Activated CD4-positive, alpha-beta T cell treated with anti-CD3 and anti-CD28 coated beads, Interleukin-10, Interleukin-2, amounts not matched to agents 100 ng/mL and 50 ng/mL, durations not matched to agents 16 hours and 8 hours (primary cell): ENCODE measurements at regions not wholly inside any gene's neighbourhood (a gene's known extent, or its start where the extent isn't known, plus 50 kb on each side); places are given as distances from the start of the nearest gene placed in this dataset.

ENCODE experiments used
- DNase-seq: peaks from one replicate; pipeline ENCODE4 v3.0.0-alpha.2; 2020

- DNase-seq = no peak
Observed at GRCh38 chr12:115857160-115857920, 420.2 kb downstream of the MED13L start.

DNA sequence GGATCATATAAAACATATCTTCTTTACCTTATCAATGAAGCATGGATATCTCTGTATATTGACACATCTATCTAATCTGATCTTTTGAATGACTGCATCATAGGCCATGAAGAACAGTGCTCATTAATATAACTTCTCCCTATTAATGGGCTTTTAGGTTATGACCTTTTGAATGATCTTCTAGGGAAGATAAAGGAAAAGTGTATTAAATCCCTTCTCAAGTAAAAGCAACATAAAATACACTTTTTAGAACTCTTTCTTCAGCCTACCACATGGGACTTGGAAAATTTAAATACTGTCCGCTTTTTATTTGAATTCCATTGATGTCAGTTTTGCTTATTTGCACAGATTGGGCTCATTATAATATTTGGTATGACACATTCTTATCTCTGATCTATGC lies 425.4 kb downstream of the MED13L start:
- DNase-seq = no peak

- DNase-seq = no peak
Observed at GRCh38 chr12:115850957-115851356, 426.5 kb downstream of the MED13L start.

DNA sequence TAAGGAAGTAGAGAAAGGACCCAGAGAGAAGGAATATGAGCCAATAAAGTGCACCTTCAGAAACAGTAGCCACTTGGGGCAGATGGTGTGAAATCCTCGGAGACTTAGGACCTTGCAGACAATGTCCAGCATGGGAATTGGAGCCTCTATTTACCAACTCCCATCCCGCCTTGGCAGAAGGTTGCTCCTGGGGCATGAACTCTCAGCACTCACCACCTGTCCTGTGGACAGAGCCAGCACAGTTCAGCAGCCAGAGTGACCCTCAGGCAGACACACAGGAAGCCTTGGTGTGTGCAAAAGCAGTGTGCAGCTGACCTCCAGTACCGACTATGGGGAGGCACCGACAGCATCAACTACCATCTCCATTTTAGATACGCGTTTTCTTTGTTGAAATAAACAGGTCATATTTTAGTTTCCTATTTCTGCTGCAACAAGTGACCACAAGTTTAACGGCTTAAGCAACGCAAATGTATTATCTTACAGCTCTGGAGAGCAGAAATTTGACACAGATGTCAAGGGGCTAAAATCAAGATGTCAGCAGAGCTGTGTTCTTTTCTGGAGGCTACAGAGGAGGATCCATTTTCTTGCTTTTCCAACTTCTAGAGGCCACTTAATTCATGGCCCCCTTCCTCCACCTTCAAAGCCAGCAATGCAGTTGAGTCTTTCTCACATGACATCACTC lies 428.1 kb downstream of the MED13L start:
- no peak for DNase-seq

DNA sequence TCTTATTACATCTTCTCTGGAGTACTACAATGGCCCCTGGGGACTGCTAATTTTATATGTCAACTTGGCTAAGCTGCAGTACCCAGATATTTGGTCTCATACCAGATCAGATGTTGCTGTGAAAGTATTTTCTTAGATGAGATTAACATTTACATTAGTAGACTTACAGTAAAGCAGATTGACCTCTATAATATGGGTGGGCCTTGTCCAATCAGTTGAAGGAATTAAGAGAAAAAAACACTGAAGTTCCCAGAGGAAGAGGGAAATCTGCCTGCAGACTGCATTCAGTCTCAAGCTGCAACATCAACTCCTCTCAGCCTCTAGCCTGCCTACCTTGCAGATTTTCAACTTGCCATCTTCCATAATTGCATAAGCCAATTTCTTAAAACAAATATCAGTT lies 430.1 kb downstream of the MED13L start:
- DNase-seq = no peak

DNA sequence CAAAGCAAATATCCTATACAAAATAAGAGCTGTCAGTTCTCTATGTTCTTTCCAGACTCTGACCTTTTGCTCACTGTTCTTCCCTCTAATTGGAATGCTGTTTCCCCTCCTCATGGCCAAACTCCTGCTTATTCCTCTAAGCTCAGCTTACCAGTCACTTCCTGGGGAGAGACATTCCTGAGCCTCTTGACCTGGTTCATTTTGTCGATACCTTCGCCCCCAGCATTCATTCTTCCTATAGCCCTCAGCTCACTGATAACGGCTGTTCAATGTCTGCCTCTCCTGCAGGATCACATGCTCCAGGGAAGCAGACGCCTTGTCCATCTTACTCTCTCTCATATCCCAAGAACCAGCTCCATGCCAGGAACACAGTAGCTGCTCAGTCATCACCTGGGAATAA lies 431.0 kb downstream of the MED13L start:
- DNase-seq = no peak

DNA sequence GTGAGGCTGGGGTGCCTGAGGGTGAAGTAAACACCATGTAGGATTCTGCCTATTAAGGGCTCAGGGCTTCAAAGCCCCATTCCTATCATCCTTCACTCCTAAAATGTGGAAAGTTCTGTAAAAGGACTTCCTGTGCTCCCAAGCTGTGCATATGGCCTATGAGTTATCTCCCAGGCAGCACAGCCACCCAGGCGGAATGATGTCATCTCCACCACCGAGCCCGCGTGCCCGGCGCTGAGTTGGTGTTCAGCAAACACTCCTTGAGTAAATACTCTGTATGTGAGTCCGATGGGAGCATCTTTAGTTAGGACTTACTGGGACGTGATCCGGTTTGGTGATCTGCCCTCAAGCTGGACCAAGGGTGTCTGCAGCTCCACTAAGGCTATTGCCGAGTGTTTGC lies 437.3 kb downstream of the MED13L start:
- no peak for DNase-seq

DNA sequence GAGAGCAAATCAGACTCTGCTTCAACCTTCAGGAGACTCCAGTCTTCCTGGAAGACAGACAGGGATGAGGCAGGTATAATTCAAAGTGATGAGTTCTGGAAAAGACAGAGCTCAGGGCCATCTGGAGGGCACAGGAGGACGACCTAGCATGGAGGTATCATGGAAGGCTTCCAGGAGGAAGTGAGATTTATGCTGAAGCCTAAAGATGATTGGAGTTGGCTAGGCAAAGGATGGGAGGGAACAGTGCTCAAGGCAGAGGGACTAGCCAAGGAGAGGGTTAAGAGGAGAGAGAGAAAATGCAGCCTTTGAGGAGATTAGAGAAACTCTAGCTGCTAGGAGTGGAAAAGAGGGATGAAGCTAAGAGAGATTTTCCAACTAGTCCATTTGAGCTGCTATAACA lies 438.5 kb downstream of the MED13L start:
- no peak for DNase-seq

DNA sequence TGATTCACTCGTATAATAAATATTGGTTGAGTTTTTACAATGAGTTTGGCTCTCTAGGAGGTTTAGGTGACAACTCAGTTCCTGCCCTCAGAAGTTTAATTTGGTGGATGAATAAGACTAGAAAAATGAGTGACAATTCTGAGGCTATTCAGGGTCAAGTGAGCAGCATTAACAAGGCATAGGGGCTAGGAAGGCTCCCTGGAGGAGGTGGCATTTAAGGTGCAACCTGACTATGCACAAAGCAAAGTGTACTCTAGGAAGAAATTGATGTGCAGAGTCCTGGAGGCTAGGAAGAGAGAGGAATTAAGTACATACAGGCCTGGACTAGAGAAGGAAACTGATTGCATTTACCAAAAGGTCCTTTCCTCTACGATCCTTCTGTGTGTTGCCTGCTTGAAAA lies 440.3 kb downstream of the MED13L start:
- no peak for DNase-seq

- DNase-seq = no peak
Observed at GRCh38 chr12:115835445-115835844, 442.0 kb downstream of the MED13L start.

DNA sequence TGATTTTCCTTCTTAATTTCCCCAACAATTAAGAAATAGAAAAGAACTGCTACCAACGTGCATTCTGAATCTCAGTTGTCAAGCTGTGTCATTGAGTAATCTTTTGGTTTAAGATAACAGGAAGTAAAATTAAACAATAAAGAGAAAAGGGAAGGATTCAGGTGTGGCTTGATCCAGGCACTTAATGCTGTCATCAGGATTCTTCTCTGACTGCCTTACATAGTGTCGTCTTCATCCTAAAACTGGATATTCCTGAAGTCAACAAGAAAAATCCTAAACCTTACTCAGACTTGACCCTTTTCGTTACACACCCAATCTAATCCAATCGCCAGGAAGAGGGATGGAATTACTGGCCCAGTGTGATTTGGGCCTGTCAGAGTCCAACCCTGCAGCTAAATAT lies 443.8 kb downstream of the MED13L start:
- no peak for DNase-seq

GRCh38 chr12:115830633-115831032 lies 446.9 kb downstream of the MED13L start:
- no peak for DNase-seq

DNA sequence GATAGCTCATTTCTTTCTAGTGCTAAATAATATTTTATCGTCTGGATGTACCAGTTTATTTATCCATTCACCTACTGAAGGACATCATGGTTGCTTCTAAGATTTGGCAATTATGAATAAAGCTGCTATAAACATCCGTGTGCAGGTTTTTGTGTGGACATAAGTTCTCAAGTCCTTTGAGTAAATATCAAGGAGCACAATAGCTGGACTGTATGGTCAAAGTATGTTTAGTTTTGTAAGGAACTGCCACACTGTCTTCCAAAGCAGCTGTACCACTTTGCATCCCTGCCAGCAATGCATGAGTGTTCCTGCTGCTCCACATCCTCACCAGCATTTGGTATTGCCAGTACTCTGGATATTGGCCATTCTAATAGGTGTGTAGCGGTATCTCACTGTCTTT lies 447.4 kb downstream of the MED13L start:
- DNase-seq = no peak

- DNase-seq = no peak
Observed at GRCh38 chr12:115828168-115828567, 449.3 kb downstream of the MED13L start.

DNA sequence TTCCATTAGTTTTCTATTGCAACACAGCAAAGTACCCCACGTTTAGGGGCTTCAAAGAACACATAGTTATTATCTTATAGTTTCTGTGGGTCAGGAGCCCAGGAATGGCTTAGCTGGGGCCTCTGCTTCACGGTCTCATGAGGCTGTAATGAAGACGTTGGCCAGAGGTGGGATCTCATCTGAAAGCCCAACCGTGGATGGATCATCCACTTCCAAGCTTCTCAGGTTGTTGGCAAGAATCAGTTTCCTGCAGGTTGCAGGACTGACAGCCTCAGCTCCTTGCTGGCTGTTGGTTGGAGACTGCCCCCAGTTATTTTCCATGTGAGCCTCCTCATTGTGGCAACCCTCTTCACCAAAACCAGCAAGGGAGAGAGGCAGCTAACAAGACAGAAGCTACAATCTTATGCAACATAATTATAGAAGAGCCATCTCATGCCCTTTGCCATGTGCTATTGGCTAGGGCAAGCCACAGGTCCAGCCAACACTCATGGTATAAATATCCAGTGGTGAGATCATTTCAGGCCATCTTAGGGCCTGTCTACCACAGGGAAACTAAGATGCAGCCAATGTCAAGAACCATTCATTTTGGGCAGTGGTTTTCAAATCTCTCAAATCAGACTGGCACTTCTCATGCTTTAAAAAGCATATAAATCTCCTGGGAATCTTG lies 452.4 kb downstream of the MED13L start:
- no peak for DNase-seq

GRCh38 chr12:115823635-115824034 lies 453.9 kb downstream of the MED13L start:
- no peak for DNase-seq

- DNase-seq = no peak
Observed at GRCh38 chr12:115820656-115821055, 456.8 kb downstream of the MED13L start.

DNA sequence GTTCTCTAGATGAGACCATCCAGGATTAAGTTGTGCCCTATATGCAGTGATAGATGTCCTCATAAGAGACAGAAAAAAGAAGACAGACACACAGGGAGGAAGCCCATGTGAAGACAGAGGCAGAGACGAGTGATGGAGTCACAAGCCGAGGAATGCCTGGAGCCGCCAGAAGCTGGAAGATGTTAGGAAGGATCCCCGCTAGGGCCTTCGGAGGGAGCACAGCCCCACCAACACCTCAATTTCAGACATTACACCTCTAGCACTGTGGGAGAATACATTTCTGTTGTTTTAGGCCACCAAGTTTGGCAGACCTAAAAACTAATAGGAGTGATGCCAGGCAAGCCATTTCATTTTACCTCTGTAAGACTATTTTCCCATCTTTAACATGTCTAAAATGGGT lies 458.5 kb downstream of the MED13L start:
- DNase-seq = no peak

DNA sequence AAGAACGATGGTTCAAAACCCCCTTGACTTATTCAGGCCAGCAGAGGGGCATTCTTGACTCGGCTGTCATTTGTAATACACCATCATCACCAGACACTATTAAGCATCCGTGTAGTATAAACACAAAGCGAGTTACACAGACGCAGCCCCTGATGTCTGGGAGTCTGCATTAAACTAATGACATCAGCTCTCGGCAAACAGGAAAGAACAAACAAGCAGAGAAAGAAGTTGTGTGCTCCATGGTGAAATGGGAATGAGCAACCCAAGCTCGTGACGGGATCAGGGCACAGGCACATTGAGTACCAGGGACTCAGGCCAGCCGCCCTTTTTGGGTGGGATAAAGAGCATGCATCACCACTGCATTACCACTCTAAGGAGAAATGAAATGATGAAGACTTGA lies 460.1 kb downstream of the MED13L start:
- DNase-seq = no peak

DNA sequence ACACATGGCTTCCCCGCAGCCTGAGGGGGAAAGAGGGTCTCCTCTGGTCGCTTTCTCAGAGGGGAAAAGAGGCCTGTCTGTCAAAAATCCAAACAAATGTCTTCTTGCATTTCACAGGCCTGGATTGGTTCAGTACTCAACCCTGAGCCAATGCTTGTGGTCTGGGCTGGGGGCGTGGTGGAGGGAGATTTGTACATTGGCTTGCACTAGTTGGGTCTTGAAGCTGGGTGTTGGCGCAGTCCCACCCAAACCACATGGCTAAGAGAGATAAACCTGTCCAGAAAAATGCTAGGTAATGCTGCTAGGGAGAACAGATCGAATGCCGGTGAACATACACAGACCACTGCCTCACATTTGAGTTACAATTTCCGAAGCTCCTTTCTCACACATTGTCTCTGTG lies 461.6 kb downstream of the MED13L start:
- no peak for DNase-seq

GRCh38 chr12:115813256-115813655 lies 464.2 kb downstream of the MED13L start:
- DNase-seq = no peak

GRCh38 chr12:115811929-115812328 lies 465.6 kb downstream of the MED13L start:
- DNase-seq = no peak

DNA sequence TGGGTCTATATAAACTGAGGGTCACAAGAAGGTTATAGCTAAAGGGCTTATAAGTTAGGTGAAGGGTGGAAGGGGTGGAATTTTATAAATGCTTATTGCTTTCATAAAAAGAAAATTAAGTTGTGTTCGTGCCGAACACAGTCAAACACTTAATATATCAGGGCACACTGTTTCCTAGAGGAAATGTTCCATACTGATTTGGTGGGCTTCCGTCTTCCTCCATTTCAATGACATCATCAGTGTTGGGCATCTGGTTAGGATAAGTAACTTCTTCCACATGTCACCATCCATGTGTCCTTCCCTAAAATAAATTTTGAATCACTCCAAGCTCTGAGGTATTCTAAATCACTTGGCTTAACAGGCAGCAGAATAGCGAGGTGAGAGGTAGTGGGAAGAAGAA lies 466.4 kb downstream of the MED13L start:
- DNase-seq = no peak
